Neural cell (in vitro differentiated cells): ENCODE measurements at regions not wholly inside any gene's neighbourhood (a gene's known extent, or its start where the extent isn't known, plus 50 kb on each side); places are given as distances from the start of the nearest gene placed in this dataset.

Experiments
- H2AFZ ChIP-seq: fragments of 200-600, 300-800 bp; sonication (generic), shearing (Covaris generic); 2 replicates; pipeline ENCODE4 v1.6.0; 2014; ENCODE audit warnings: low read depth, mild to moderate bottlenecking, antibody characterized with exemption, low read length, moderate library complexity
- H3F3A ChIP-seq: fragments of 200-600 bp; shearing (Covaris generic); 2 replicates; pipeline ENCODE4 v1.6.1; 2016; ENCODE audit warnings: mild to moderate bottlenecking, moderate library complexity, mixed read lengths, antibody characterized with exemption, low read length; ENCODE audit not compliant: insufficient read depth, poor library complexity, severe bottlenecking
- H3K27ac ChIP-seq: fragments of 200-600, 300-800 bp; sonication (generic), shearing (Covaris generic); 2 replicates; pipeline ENCODE4 v1.5.1; 2014; ENCODE audit warnings: mild to moderate bottlenecking, low read length, moderate library complexity
- H3K27me3 ChIP-seq: fragments of 300-800, 200-600 bp; sonication (generic), shearing (Covaris generic); 2 replicates; pipeline ENCODE4 v1.6.0; 2014; ENCODE audit warnings: mild to moderate bottlenecking, low read depth, low read length, moderate library complexity; ENCODE audit not compliant: insufficient read depth
- H3K36me3 ChIP-seq: fragments of 300-800, 200-600 bp; sonication (generic), shearing (Covaris generic); 2 replicates; pipeline ENCODE4 v1.5.1; 2014; ENCODE audit warnings: mild to moderate bottlenecking, antibody characterized with exemption, low read length, moderate library complexity; ENCODE audit not compliant: insufficient read depth
- H3K4me2 ChIP-seq: fragments of 300-800, 200-600 bp; sonication (generic), shearing (Covaris generic); 2 replicates; pipeline ENCODE4 v1.6.0; 2014; ENCODE audit warnings: mild to moderate bottlenecking, low read length
- H3K4me3 ChIP-seq: fragments of 300-800, 200-600 bp; sonication (generic), shearing (Covaris generic); 2 replicates; pipeline ENCODE4 v1.5.1; 2014; ENCODE audit warnings: mild to moderate bottlenecking, low read length, moderate library complexity
- H3K79me2 ChIP-seq: fragments of 200-600 bp; shearing (Covaris generic); replicated peaks from 2 replicates; pipeline ENCODE4 v1.6.0; 2014; ENCODE audit warnings: mild to moderate bottlenecking, low read length, moderate library complexity; ENCODE audit not compliant: insufficient read depth
- H3K9ac ChIP-seq: fragments of 300-800, 200-600 bp; sonication (generic), shearing (Covaris generic); 2 replicates; pipeline ENCODE4 v1.6.1; 2016; ENCODE audit warnings: mild to moderate bottlenecking, low read length, mixed read lengths
- H3K9me2 ChIP-seq: fragments of 200-600 bp; shearing (Covaris generic); 2 replicates; pipeline ENCODE4 v1.6.1; 2016; ENCODE audit warnings: mild to moderate bottlenecking, low read length, mixed read lengths; ENCODE audit not compliant: insufficient read depth
- H3K9me3 ChIP-seq: fragments of 200-600, 300-800 bp; sonication (generic), shearing (Covaris generic); 2 replicates; pipeline ENCODE4 v1.6.1; 2016; ENCODE audit warnings: mild to moderate bottlenecking, mixed run types, low read length, moderate library complexity, mixed read lengths
- H4K20me1 ChIP-seq: fragments of 200-600 bp; shearing (Covaris generic); 2 replicates; pipeline ENCODE4 v1.6.1; 2016; ENCODE audit warnings: mild to moderate bottlenecking, mixed run types; ENCODE audit not compliant: insufficient read depth
- CTCF ChIP-seq: fragments of 450-650 bp; IDR thresholded peaks from 2 replicates; pipeline ENCODE4 v1.5.1; 2014; ENCODE audit warnings: antibody characterized with exemption, mild to moderate bottlenecking, moderate library complexity; ENCODE audit not compliant: poor library complexity, severe bottlenecking
- EP300 ChIP-seq: fragments of 450-650 bp; conservative IDR thresholded peaks from 2 replicates; pipeline ENCODE4 v1.6.1; 2014; ENCODE audit warnings: antibody characterized with exemption, mild to moderate bottlenecking, moderate library complexity; ENCODE audit not compliant: poor library complexity, severe bottlenecking
- EZH2 ChIP-seq: fragments of 200-600, 300-800 bp; shearing (Covaris generic), sonication (generic); IDR thresholded peaks from 2 replicates; pipeline ENCODE4 v1.6.1; 2014; ENCODE audit warnings: antibody characterized with exemption, low read length, borderline replicate concordance, mild to moderate bottlenecking; ENCODE audit not compliant: insufficient read depth, poor library complexity, severe bottlenecking
- MXI1 ChIP-seq: fragments of 450-650 bp; conservative IDR thresholded peaks from 2 replicates; pipeline ENCODE4 v1.6.1; 2014; ENCODE audit warnings: antibody characterized with exemption, mild to moderate bottlenecking; ENCODE audit not compliant: poor library complexity, severe bottlenecking
- POLR2AphosphoS5 ChIP-seq: IDR thresholded peaks from 2 replicates; pipeline ENCODE4 v1.6.1; 2012
- RAD21 ChIP-seq: fragments of 450-650 bp; conservative IDR thresholded peaks from 2 replicates; pipeline ENCODE4 v1.6.1; 2014; ENCODE audit warnings: antibody characterized with exemption, mild to moderate bottlenecking, moderate library complexity
- REST ChIP-seq: IDR thresholded peaks from 2 replicates; pipeline ENCODE4 v1.6.1; 2012; ENCODE audit warnings: borderline replicate concordance
- SMC3 ChIP-seq: fragments of 450-650 bp; conservative IDR thresholded peaks from 2 replicates; pipeline ENCODE4 v1.6.1; 2014; ENCODE audit warnings: antibody characterized with exemption, mild to moderate bottlenecking, moderate library complexity; ENCODE audit not compliant: poor library complexity
- TAF1 ChIP-seq: IDR thresholded peaks from 2 replicates; pipeline ENCODE4 v1.6.1; 2012; ENCODE audit warnings: low read depth

- TF ChIP-seq SMC3 (no peak), REST (no peak), CTCF (no peak), TAF1 (no peak), EP300 (no peak), EZH2 (no peak), MXI1 (no peak), POLR2AphosphoS5 (no peak), RAD21 (no peak)
- H3K36me3 ChIP-seq = no peaks in the 10 kb centered on the region
Observed at GRCh38 chr21:35646606-35647005, 413.7 kb downstream of the SETD4 start.

DNA sequence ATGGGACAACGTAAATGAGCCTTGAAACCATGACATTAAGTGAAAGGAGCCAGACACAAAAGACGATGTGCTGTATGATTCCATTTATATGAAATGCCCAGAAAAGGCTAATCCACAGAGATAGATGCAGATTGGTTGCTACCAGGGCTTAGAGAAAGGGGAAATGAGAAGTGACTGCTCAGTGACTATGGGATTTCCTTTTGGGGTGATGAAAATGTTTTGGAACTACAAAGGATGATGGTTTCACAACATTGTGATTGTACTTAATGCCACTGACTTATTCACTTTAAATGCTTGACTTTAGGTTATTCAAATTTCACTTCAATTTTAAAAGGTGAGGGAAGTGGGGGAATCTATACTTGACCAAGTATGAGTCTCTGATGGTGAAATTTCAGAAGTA, 414.3 kb downstream of the SETD4 start:
- Histone ChIP-seq H2AFZ (no peak overlapping the region), H3F3A (no peaks in the 10 kb centered on the region), H3K9ac (no peak overlapping the region), H3K9me2 (no peaks in the 10 kb centered on the region), H3K36me3 (no peaks in the 10 kb centered on the region), H4K20me1 (no peaks in the 10 kb centered on the region), H3K27me3 (no peaks in the 10 kb centered on the region), H3K9me3 (no peaks in the 10 kb centered on the region), H3K27ac (no peak overlapping the region), H3K4me2 (no peak overlapping the region), H3K79me2 (no peaks in the 10 kb centered on the region), H3K4me3 (no peak overlapping the region)
- no peak for TF ChIP-seq EP300
- TF ChIP-seq SMC3 = no peak
- TF ChIP-seq EZH2 = no peak

More at GRCh38 chr21:35646606-35647005, 413.7 kb downstream of the SETD4 start:
- Histone ChIP-seq H3K27ac (no peak overlapping the region), H3K4me2 (no peak overlapping the region), H3K9me3 (no peaks in the 10 kb centered on the region), H2AFZ (no peak overlapping the region), H3K9me2 (no peaks in the 10 kb centered on the region), H3K27me3 (no peaks in the 10 kb centered on the region), H3K79me2 (no peaks in the 10 kb centered on the region), H3F3A (no peaks in the 10 kb centered on the region), H3K4me3 (no peak overlapping the region), H4K20me1 (no peaks in the 10 kb centered on the region), H3K9ac (no peak overlapping the region)

- Histone ChIP-seq H2AFZ (no peak overlapping the region), H4K20me1 (no peaks in the 10 kb centered on the region), H3K36me3 (no peaks in the 10 kb centered on the region), H3K4me3 (no peak overlapping the region), H3F3A (no peaks in the 10 kb centered on the region), H3K27ac (no peak overlapping the region), H3K9ac (no peak overlapping the region), H3K79me2 (no peaks in the 10 kb centered on the region), H3K27me3 (no peaks in the 10 kb centered on the region), H3K9me3 (no peaks in the 10 kb centered on the region), H3K4me2 (no peak overlapping the region), H3K9me2 (no peaks in the 10 kb centered on the region)
- no peak for TF ChIP-seq MXI1
- no peak for TF ChIP-seq EZH2
- TF ChIP-seq CTCF = no peak
- TF ChIP-seq POLR2AphosphoS5 = no peak
- TF ChIP-seq RAD21 = no peak
- TF ChIP-seq SMC3 = no peak
- TF ChIP-seq TAF1 = no peak
- no peak for TF ChIP-seq EP300
Observed at GRCh38 chr21:35644523-35644922, 415.8 kb downstream of the SETD4 start.
